CD14-positive monocyte (primary cell): ENCODE measurements at regions not wholly inside any gene's neighbourhood (a gene's known extent, or its start where the extent isn't known, plus 50 kb on each side); places are given as distances from the start of the nearest gene placed in this dataset.

Experiments
- DNase-seq, 3 donors: peaks; one replicate each; pipeline ENCODE4 v3.0.0-alpha.2; 2011 to 2022
- H2AFZ ChIP-seq: 2 replicates; pipeline ENCODE4 v1.6.0; 2012; ENCODE audit warnings: mild to moderate bottlenecking, low read depth, low read length, inconsistent platforms; ENCODE audit not compliant: insufficient read depth, poor library complexity, severe bottlenecking
- H3K27ac ChIP-seq, 2 donors: 1 replicate in 1 of 2; 2 replicates in 1 of 2; pipeline ENCODE4 v1.5.1; 2012 to 2013; ENCODE audit warnings: low read length in 2 of 2, control low read depth in 1 of 2, inconsistent platforms in 1 of 2, low read depth in 1 of 2, mild to moderate bottlenecking in 1 of 2
- H3K27me3 ChIP-seq, 2 donors: one replicate each; pipeline versions ENCODE4 v1.6.0 to v1.6.1; 2011 to 2013; ENCODE audit warnings: low read length in 2 of 2; ENCODE audit not compliant: control insufficient read depth in 2 of 2, insufficient read depth in 2 of 2
- H3K36me3 ChIP-seq, 2 donors: replicated peaks in 1 of 2; 1 replicate in 1 of 2; 2 replicates in 1 of 2; pipeline versions ENCODE4 v1.5.1 to v1.6.1; 2012 to 2013; ENCODE audit warnings: low read length in 2 of 2, control low read depth in 1 of 2, inconsistent platforms in 1 of 2, mild to moderate bottlenecking in 1 of 2; ENCODE audit not compliant: insufficient read depth in 2 of 2, control insufficient read depth in 1 of 2
- H3K4me1 ChIP-seq, 2 donors: 1 replicate in 1 of 2; 2 replicates in 1 of 2; pipeline versions ENCODE4 v1.5.1 to v1.6.1; 2012 to 2013; ENCODE audit warnings: low read length in 2 of 2, control low read depth in 1 of 2, inconsistent platforms in 1 of 2, mild to moderate bottlenecking in 1 of 2, moderate library complexity in 1 of 2; ENCODE audit not compliant: insufficient read depth in 2 of 2, control insufficient read depth in 1 of 2
- H3K4me2 ChIP-seq: replicated peaks from 2 replicates; pipeline ENCODE3; 2012; ENCODE audit warnings: low read length, moderate library complexity, mild to moderate bottlenecking; ENCODE audit not compliant: poor library complexity, severe bottlenecking; ENCODE audit errors: extremely low read depth
- H3K4me3 ChIP-seq, 3 experiments: fragments of 200-600 bp in 1 of 3; sonication (generic) in 1 of 3; replicated peaks in 1 of 3; 1 replicate in 2 of 3; 2 replicates in 1 of 3; pipeline ENCODE4 v1.5.1; 2011 to 2013; ENCODE audit warnings: low read length in 3 of 3, mild to moderate bottlenecking in 3 of 3, control low read depth in 2 of 3, low read depth in 2 of 3, inconsistent platforms in 1 of 3, moderate library complexity in 1 of 3
- H3K79me2 ChIP-seq: 2 replicates; pipeline ENCODE4 v1.6.0; 2012; ENCODE audit warnings: mild to moderate bottlenecking, control low read depth, inconsistent platforms, low read length, moderate library complexity; ENCODE audit not compliant: insufficient read depth
- H3K9ac ChIP-seq: 2 replicates; pipeline ENCODE4 v1.6.0; 2017; ENCODE audit warnings: low read length, mild to moderate bottlenecking; ENCODE audit not compliant: insufficient read depth, poor library complexity, severe bottlenecking
- H3K9me3 ChIP-seq, 2 donors: replicated peaks in 1 of 2; 1 replicate in 1 of 2; 2 replicates in 1 of 2; pipeline versions ENCODE4 v1.5.1 to v1.6.1; 2012 to 2013; ENCODE audit warnings: low read length in 2 of 2, control low read depth in 1 of 2; ENCODE audit not compliant: control insufficient read depth in 1 of 2, insufficient read depth in 1 of 2
- H4K20me1 ChIP-seq: 2 replicates; pipeline ENCODE4 v1.6.0; 2012; ENCODE audit warnings: mild to moderate bottlenecking, low read length, control low read depth, moderate library complexity; ENCODE audit not compliant: insufficient read depth
- H3K27ac Mint-ChIP-seq, 7 donors: one replicate each; pipeline ENCODE4 v1.8.0; 2020; ENCODE audit warnings: mild to moderate bottlenecking in 7 of 7, mixed read lengths in 7 of 7, moderate library complexity in 6 of 7, inconsistent platforms in 2 of 7
- H3K27me3 Mint-ChIP-seq, 3 donors: one replicate each; pipeline ENCODE4 v1.8.0; 2021 to 2022; ENCODE audit warnings: low read depth in 3 of 3, mild to moderate bottlenecking in 3 of 3, mixed read lengths in 3 of 3, moderate library complexity in 3 of 3, inconsistent platforms in 1 of 3
- H3K36me3 Mint-ChIP-seq, 2 donors: one replicate each; pipeline ENCODE4 v1.8.0; 2020; ENCODE audit warnings: mixed read lengths in 2 of 2, inconsistent platforms in 1 of 2, mild to moderate bottlenecking in 1 of 2
- H3K4me1 Mint-ChIP-seq: one replicate; pipeline ENCODE4 v1.8.0; 2020; ENCODE audit warnings: mild to moderate bottlenecking, mixed read lengths
- H3K4me3 Mint-ChIP-seq, 2 donors: one replicate each; pipeline ENCODE4 v1.8.0; 2020; ENCODE audit warnings: mild to moderate bottlenecking in 2 of 2, mixed read lengths in 2 of 2, moderate library complexity in 1 of 2
- H3K9me3 Mint-ChIP-seq, 7 donors: one replicate each; pipeline ENCODE4 v1.8.0; 2020 to 2022; ENCODE audit warnings: mixed read lengths in 7 of 7, mild to moderate bottlenecking in 6 of 7, moderate library complexity in 6 of 7, inconsistent platforms in 2 of 7
- WGBS: methylation state at CpG from one replicate; pipeline ENCODE4 v1.1.5; 2013; ENCODE audit warnings: missing lambda C conversion rate; ENCODE audit not compliant: insufficient coverage; 5-methylcytosine and 5-hydroxymethylcytosine counted together
- intact Hi-C, 2 donors: fragments of 100-400 bp; cut with micrococcal nuclease; formaldehyde crosslinking; loops; one replicate each; pipeline versions ENCODE4 v1.15.0 to v1.15.1; 2023
- TF ChIP-seq, protein P1 (sequence below): fragments of 200-600 bp; IDR thresholded peaks from one replicate; pipeline ENCODE4 v1.8.0; 2022; ENCODE audit warnings: antibody characterized with exemption, mild to moderate bottlenecking

DNA sequence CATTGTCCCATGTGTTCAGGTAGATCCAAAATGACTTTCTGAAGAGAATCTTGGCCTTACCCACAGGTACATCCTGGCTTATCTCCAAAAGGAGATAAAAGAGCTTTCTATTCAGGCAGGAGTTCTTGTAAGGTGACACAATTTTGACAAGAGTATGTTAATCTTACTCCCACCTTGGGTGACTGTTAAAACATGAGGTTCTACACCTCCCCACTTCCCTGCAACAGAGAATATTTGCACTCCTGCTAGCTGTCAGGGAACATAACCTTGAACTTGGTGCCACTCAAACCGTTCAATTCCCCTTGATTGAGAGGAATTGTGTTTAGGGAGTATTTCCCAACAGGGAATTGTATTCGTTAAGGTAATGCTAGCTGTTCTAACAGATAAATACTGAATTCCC is 372.5 kb upstream of the KLHL29 start:
- H3K27ac ChIP-seq = no peak overlapping the region
- Mint-ChIP-seq H3K4me3 (no peak overlapping the region), H3K27me3 (peaks cover 0 to 4% (median 1%) of the 10 kb centered on the region in 3 donors), H3K36me3 (no peaks in the 10 kb centered on the region), H3K4me1 (no peaks in the 10 kb centered on the region), H3K27ac (no peak overlapping the region), H3K9me3 (peaks cover 0 to 9% (median 3%) of the 10 kb centered on the region in 7 donors)
- H3K27me3 ChIP-seq = no peaks in the 10 kb centered on the region
- intact Hi-C loops = no loop called here
- WGBS = no CpG with 5 or more reads among the region's 2 CpGs
- peaks cover 0 to 7% of the 10 kb centered on the region in 2 donors for H3K9me3 ChIP-seq
- H3K4me1 ChIP-seq = no peaks in the 10 kb centered on the region
- TF ChIP-seq, protein P1, sequence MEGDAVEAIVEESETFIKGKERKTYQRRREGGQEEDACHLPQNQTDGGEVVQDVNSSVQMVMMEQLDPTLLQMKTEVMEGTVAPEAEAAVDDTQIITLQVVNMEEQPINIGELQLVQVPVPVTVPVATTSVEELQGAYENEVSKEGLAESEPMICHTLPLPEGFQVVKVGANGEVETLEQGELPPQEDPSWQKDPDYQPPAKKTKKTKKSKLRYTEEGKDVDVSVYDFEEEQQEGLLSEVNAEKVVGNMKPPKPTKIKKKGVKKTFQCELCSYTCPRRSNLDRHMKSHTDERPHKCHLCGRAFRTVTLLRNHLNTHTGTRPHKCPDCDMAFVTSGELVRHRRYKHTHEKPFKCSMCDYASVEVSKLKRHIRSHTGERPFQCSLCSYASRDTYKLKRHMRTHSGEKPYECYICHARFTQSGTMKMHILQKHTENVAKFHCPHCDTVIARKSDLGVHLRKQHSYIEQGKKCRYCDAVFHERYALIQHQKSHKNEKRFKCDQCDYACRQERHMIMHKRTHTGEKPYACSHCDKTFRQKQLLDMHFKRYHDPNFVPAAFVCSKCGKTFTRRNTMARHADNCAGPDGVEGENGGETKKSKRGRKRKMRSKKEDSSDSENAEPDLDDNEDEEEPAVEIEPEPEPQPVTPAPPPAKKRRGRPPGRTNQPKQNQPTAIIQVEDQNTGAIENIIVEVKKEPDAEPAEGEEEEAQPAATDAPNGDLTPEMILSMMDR = no peak
- H3K9ac ChIP-seq = no peak overlapping the region
- H3K4me2 ChIP-seq = no peak overlapping the region
- DNase-seq = no peak
- H3K79me2 ChIP-seq = no peaks in the 10 kb centered on the region
- no peak overlapping the region for H3K4me3 ChIP-seq
- H3K36me3 ChIP-seq = no peaks in the 10 kb centered on the region
- no peak overlapping the region for H2AFZ ChIP-seq
- no peaks in the 10 kb centered on the region for H4K20me1 ChIP-seq

DNA sequence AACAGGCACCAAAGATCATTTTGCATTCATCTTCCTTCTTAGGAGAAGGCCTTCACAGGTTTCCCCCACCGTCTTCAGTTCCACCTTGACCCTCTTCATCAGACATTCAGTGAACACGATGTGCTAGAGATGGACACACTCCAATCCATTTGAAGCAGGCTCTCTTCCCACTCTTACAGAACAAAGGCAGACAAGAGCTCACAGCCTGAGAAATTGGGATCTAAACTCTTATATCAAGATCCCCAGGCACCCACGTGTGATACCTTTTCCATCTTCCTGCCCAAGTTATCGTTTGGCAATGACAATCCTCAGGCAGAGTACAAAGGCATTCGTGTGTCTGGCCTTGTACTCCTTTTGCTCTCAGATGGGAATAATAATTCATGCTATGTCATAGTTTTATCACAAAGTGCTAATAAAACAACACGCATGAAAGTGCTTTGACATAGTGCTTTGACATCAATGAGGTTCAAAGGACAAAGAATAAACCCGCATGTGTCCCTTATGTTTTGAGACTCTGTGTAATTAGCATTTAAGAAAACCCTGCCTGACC is 369.3 kb upstream of the KLHL29 start:
- no peak overlapping the region for H3K4me3 ChIP-seq
- 96% methylated on average over 4 of the region's 7 CpGs for WGBS
- H3K79me2 ChIP-seq = no peaks in the 10 kb centered on the region
- no peaks in the 10 kb centered on the region for H3K9me3 ChIP-seq
- no peak for DNase-seq
- no peak overlapping the region for H3K27ac Mint-ChIP-seq
- H3K4me1 Mint-ChIP-seq = no peaks in the 10 kb centered on the region
- no peak overlapping the region for H3K9ac ChIP-seq
- H3K9me3 Mint-ChIP-seq = peaks cover 0 to 6% (median 1%) of the 10 kb centered on the region in 7 donors
- TF ChIP-seq, protein P1 = no peak
- no peaks in the 10 kb centered on the region for H3K4me1 ChIP-seq
- H3K27me3 Mint-ChIP-seq = peaks cover 0 to 4% (median 1%) of the 10 kb centered on the region in 3 donors
- no peaks in the 10 kb centered on the region for H3K36me3 ChIP-seq
- H3K27me3 ChIP-seq = no peaks in the 10 kb centered on the region
- H3K27ac ChIP-seq = no peak overlapping the region
- no peak overlapping the region for H3K4me3 Mint-ChIP-seq
- H4K20me1 ChIP-seq = no peaks in the 10 kb centered on the region
- H3K36me3 Mint-ChIP-seq = no peaks in the 10 kb centered on the region
- no peak overlapping the region for H2AFZ ChIP-seq
- H3K4me2 ChIP-seq = no peak overlapping the region
- intact Hi-C loops = no loop called here
